Muscle of leg (tissue), 3 donors: ENCODE measurements at regions not wholly inside any gene's neighbourhood (a gene's known extent, or its start where the extent isn't known, plus 50 kb on each side); places are given as distances from the start of the nearest gene placed in this dataset.
"Not testable (repeated sequence)": the region's sequence is repeated elsewhere in the genome, so short reads cannot be mapped to it uniquely, and the experiment has no call there.

Source experiments
- DNase-seq: peaks from one replicate; pipeline ENCODE4 v3.0.0; 2013
- H3K27ac ChIP-seq: one replicate; pipeline ENCODE4 v1.5.1; 2013; ENCODE audit warnings: mild to moderate bottlenecking, low read length, control low read depth
- H3K27me3 ChIP-seq: one replicate; pipeline ENCODE4 v1.6.1; 2013; ENCODE audit warnings: low read length; ENCODE audit not compliant: control insufficient read depth, insufficient read depth
- H3K36me3 ChIP-seq: one replicate; pipeline ENCODE4 v1.6.1; 2013; ENCODE audit warnings: low read length; ENCODE audit not compliant: control insufficient read depth, insufficient read depth
- H3K4me1 ChIP-seq: one replicate; pipeline ENCODE4 v1.6.1; 2013; ENCODE audit warnings: low read length; ENCODE audit not compliant: control insufficient read depth, insufficient read depth
- H3K4me3 ChIP-seq: one replicate; pipeline ENCODE4 v1.5.1; 2013; ENCODE audit warnings: low read length, control low read depth
- H3K9me3 ChIP-seq: replicated peaks from 2 replicates; pipeline ENCODE4 v1.6.1; 2013; ENCODE audit warnings: low read depth, low read length; ENCODE audit not compliant: control insufficient read depth
- WGBS: methylation state at CpG from one replicate; pipeline ENCODE4 v1.1.5; 2013; ENCODE audit warnings: missing lambda C conversion rate; ENCODE audit not compliant: insufficient coverage; 5-methylcytosine and 5-hydroxymethylcytosine counted together

GRCh38 chr12:24643120-24644119, 305.5 kb downstream of the BCAT1 start:
- WGBS, result 27% methylated on average over 1 of the region's 4 CpGs
- no peaks in the 10 kb centered on the region for H3K36me3 ChIP-seq

GRCh38 chr12:24639641-24640040, 309.3 kb downstream of the BCAT1 start:
- no CpG with 5 or more reads among the region's 1 CpG for WGBS
- H3K9me3 ChIP-seq, result no peaks in the 10 kb centered on the region
- H3K27me3 ChIP-seq, result no peaks in the 10 kb centered on the region
- H3K27ac ChIP-seq, result no peak overlapping the region
- H3K4me3 ChIP-seq, result no peak overlapping the region
- no peak for DNase-seq
- H3K4me1 ChIP-seq, result no peaks in the 10 kb centered on the region
- H3K36me3 ChIP-seq, result no peaks in the 10 kb centered on the region

More at GRCh38 chr12:24643120-24644119, 305.5 kb downstream of the BCAT1 start:
- no peaks in the 10 kb centered on the region for H3K9me3 ChIP-seq
- no peaks in the 10 kb centered on the region for H3K27me3 ChIP-seq
- H3K4me1 ChIP-seq, result no peaks in the 10 kb centered on the region
- H3K27ac ChIP-seq, result no peak overlapping the region
- H3K4me3 ChIP-seq, result no peak overlapping the region
- no peak for DNase-seq

DNA sequence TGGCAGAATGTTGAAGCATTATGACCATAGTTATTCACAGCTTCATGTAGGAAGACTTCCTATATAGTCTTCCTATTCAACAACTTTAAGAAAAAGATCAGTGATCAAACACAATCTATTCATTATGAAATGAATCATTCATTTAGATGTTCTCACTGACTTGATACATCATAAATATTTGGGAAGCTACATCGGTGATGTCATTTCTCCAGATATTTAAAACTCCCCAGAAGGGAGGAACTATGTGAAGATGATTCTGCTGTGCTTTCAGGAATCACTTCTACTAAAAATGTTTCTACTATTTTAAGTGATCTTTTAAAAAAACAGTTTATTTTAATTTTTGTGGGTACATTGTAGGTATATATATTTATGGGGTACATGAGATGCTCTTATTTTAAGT, 316.4 kb downstream of the BCAT1 start:
- no peaks in the 10 kb centered on the region for H3K4me1 ChIP-seq
- no peak overlapping the region for H3K4me3 ChIP-seq
- no peak overlapping the region for H3K27ac ChIP-seq
- no CpG with 5 or more reads among the region's 1 CpG for WGBS
- H3K36me3 ChIP-seq, result no peaks in the 10 kb centered on the region
- H3K9me3 ChIP-seq, result no peaks in the 10 kb centered on the region
- DNase-seq, result peak; percentile 32
- H3K27me3 ChIP-seq, result no peaks in the 10 kb centered on the region

- no peak overlapping the region for H3K27ac ChIP-seq
- no peaks in the 10 kb centered on the region for H3K27me3 ChIP-seq
- no peak overlapping the region for H3K4me3 ChIP-seq
- H3K36me3 ChIP-seq, result no peaks in the 10 kb centered on the region
- H3K4me1 ChIP-seq, result no peaks in the 10 kb centered on the region
- peak; percentile 7 for DNase-seq
- no peaks in the 10 kb centered on the region for H3K9me3 ChIP-seq
- WGBS, result 67% methylated on average over 1 of the region's 3 CpGs
Observed at GRCh38 chr12:24631676-24632426, 317.1 kb downstream of the BCAT1 start.

DNA sequence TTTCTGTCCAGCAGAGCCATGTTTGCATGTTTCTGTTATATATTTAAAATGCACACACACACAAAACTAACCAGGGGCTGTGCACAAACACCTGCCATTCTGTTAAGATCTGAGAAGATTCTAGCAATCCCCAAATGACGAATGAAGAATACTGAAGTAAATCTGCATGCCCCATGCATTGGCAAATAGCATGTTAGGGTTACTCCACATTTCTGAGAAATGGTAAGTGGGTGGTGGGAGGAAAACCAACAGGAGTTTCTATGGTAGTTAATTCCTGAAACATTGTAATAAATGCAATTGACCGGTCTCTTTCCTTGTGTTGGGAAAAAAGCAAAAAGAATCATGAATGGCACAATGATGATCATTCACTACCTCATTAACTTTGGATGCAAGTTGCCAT, 318.0 kb downstream of the BCAT1 start:
- no peaks in the 10 kb centered on the region for H3K9me3 ChIP-seq

GRCh38 chr12:24630446-24630845, 318.5 kb downstream of the BCAT1 start:
- H3K4me3 ChIP-seq, result no peak overlapping the region

More for the DNA sequence above, 318.0 kb downstream of the BCAT1 start:
- no peaks in the 10 kb centered on the region for H3K36me3 ChIP-seq
- H3K4me1 ChIP-seq, result no peaks in the 10 kb centered on the region
- no peaks in the 10 kb centered on the region for H3K27me3 ChIP-seq
- no peak overlapping the region for H3K27ac ChIP-seq
- no peak overlapping the region for H3K4me3 ChIP-seq
- no CpG with 5 or more reads among the region's 2 CpGs for WGBS
- no peak for DNase-seq

GRCh38 chr12:24625103-24625502, 323.8 kb downstream of the BCAT1 start:
- Histone ChIP-seq H3K9me3 (no peaks in the 10 kb centered on the region), H3K4me3 (no peak overlapping the region), H3K27me3 (no peaks in the 10 kb centered on the region), H3K36me3 (no peaks in the 10 kb centered on the region), H3K27ac (no peak overlapping the region), H3K4me1 (no peaks in the 10 kb centered on the region)
- no peak for DNase-seq
- 74% methylated on average over 2 of the region's 2 CpGs for WGBS

More at GRCh38 chr12:24630446-24630845, 318.5 kb downstream of the BCAT1 start:
- no peak overlapping the region for H3K27ac ChIP-seq
- no peak for DNase-seq
- H3K9me3 ChIP-seq, result no peaks in the 10 kb centered on the region
- H3K4me1 ChIP-seq, result no peaks in the 10 kb centered on the region
- H3K27me3 ChIP-seq, result no peaks in the 10 kb centered on the region
- WGBS, result 86% methylated on average over 1 of the region's 1 CpG
- H3K36me3 ChIP-seq, result no peaks in the 10 kb centered on the region

- not testable (repeated sequence) for DNase-seq, H3K4me1 ChIP-seq, H3K9me3 ChIP-seq, H3K36me3 ChIP-seq, H3K4me3 ChIP-seq, H3K27me3 ChIP-seq, H3K27ac ChIP-seq
- WGBS, result 100% methylated on average over 2 of the region's 6 CpGs
Observed at GRCh38 chr12:24619954-24620353, 328.9 kb downstream of the BCAT1 start.

DNA sequence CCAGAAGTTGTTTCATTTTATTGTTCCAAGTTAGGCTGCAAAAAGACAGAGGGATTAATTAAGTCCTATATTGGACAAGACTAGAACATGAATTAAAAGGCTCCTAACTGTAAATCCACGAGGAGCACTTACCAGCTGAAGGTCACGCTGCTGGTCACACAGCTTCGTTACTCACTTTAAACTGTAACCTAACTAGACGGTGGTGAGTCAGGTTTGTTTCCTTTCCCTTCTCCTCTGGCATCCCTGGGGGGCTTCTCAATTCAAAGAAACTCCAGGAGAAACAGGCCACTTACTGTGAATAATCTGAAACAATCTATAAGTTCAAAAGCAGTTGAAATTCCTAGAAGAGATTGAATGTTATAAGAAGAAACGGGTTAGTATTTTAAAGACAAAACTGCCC, 331.4 kb downstream of the BCAT1 start:
- Histone ChIP-seq H3K27me3 (no peaks in the 10 kb centered on the region), H3K9me3 (no peaks in the 10 kb centered on the region), H3K27ac (no peak overlapping the region), H3K4me1 (no peaks in the 10 kb centered on the region), H3K36me3 (no peaks in the 10 kb centered on the region), H3K4me3 (no peak overlapping the region)
- no CpG with 5 or more reads among the region's 5 CpGs for WGBS
- DNase-seq, result no peak

DNA sequence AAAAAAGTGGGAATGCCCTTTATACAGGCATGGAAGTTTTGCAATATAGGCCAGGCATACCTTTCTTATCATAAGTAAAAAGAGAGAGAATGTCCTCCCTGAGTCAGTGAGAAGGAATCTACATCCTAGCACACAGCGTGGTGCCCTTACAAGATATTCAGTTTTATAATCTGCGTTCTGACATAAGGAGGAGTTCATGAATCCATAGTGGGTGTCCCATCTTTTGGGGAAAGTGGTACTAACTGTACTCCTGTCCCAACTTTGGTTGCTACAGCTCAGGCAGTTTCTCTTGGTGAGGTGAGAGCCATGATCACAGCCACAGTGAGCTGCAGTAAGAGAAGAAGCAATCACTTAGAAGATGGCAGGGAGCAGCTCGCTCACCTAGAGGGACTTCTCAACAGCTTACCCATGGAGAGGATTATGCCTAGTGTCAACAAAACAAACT, 332.9 kb downstream of the BCAT1 start:
- DNase-seq, result no peak
- Histone ChIP-seq H3K27ac (no peak overlapping the region), H3K36me3 (no peaks in the 10 kb centered on the region), H3K4me1 (no peaks in the 10 kb centered on the region), H3K4me3 (no peak overlapping the region), H3K9me3 (no peaks in the 10 kb centered on the region), H3K27me3 (no peaks in the 10 kb centered on the region)
- WGBS, result 83% methylated on average over 2 of the region's 3 CpGs
